ENCODE measurements at regions not wholly inside any gene's neighbourhood (a gene's known extent, or its start where the extent isn't known, plus 50 kb on each side); places are given as distances from the start of the nearest gene placed in this dataset.

GRCh38 chr2:104472076-104472475 is 381.8 kb upstream of the POU3F3 start:
- no peaks in the 10 kb centered on the region for H4K20me1 ChIP-seq (ENCODE audit: control insufficient read depth, extremely low read depth, insufficient read depth, low read length)
- no peaks in the 10 kb centered on the region for H3K9me3 ChIP-seq (ENCODE audit: control insufficient read depth, insufficient read depth, low read depth, low read length)
- no peak for DNase-seq (ENCODE audit: low read depth in 2 of 2)
- no peak overlapping the region for H3K9ac ChIP-seq (ENCODE audit: insufficient read depth, low read length)
- no peak for TF ChIP-seq EZH2 (IDR thresholded peaks at IDR 0.05; ENCODE audit: low read length, missing control alignments)
- TF ChIP-seq, protein P1, sequence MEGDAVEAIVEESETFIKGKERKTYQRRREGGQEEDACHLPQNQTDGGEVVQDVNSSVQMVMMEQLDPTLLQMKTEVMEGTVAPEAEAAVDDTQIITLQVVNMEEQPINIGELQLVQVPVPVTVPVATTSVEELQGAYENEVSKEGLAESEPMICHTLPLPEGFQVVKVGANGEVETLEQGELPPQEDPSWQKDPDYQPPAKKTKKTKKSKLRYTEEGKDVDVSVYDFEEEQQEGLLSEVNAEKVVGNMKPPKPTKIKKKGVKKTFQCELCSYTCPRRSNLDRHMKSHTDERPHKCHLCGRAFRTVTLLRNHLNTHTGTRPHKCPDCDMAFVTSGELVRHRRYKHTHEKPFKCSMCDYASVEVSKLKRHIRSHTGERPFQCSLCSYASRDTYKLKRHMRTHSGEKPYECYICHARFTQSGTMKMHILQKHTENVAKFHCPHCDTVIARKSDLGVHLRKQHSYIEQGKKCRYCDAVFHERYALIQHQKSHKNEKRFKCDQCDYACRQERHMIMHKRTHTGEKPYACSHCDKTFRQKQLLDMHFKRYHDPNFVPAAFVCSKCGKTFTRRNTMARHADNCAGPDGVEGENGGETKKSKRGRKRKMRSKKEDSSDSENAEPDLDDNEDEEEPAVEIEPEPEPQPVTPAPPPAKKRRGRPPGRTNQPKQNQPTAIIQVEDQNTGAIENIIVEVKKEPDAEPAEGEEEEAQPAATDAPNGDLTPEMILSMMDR (conservative IDR thresholded peaks at IDR 0.05 in 1 of 2, IDR thresholded peaks at IDR 0.05 in 1 of 2; ENCODE audit: low read depth in 1 of 2, low read length in 2 of 2), result no peak
- no peak overlapping the region for H3K4me2 ChIP-seq (ENCODE audit: extremely low read depth, insufficient read depth, low read length)
- H3K4me3 ChIP-seq (replicated peaks in 1 of 4; ENCODE audit: control extremely low read depth in 1 of 4, insufficient read depth in 1 of 4, low read depth in 3 of 4, low read length in 4 of 4), result no peak overlapping the region
- no peaks in the 10 kb centered on the region for H3K4me1 ChIP-seq (ENCODE audit: control insufficient read depth, extremely low read depth, insufficient read depth, low read length)
- no peak overlapping the region for H3K27ac ChIP-seq (ENCODE audit: insufficient read depth, low read length)
- no peaks in the 10 kb centered on the region for H3K36me3 ChIP-seq (ENCODE audit: control insufficient read depth, insufficient read depth, low read length)
- H3K27me3 ChIP-seq (ENCODE audit: control insufficient read depth, insufficient read depth, low read length), result no peaks in the 10 kb centered on the region
- H3K79me2 ChIP-seq (ENCODE audit: control insufficient read depth, insufficient read depth, low read length), result no peaks in the 10 kb centered on the region
- no peak overlapping the region for H2AFZ ChIP-seq (ENCODE audit: low read length)

DNA sequence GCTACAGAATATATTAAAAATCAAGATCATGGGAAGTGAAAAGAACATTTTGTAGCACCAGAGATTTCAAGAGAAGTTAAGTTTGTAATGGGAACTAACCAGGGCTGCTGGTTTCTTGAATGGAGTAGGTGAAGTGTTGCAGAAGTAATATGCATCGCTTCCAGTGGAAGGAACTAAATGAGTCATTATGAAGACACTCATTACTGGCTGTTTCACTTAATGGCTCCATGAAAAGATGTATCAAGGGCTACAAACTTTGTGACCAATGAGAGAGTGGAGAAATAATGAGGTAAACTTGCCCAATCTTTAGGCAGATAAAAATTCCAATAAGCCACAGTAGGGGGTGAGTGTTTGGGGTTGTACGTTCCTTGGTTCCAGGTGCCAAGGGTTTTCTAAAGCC is 380.4 kb upstream of the POU3F3 start:
- TF ChIP-seq, protein P1 (conservative IDR thresholded peaks at IDR 0.05 in 1 of 2, IDR thresholded peaks at IDR 0.05 in 1 of 2; ENCODE audit: low read depth in 1 of 2, low read length in 2 of 2), result no peak
- TF ChIP-seq EZH2 (IDR thresholded peaks at IDR 0.05; ENCODE audit: low read length, missing control alignments), result no peak
- peak in 1 of 2 donors; percentile 53 for DNase-seq (ENCODE audit: low read depth in 2 of 2)
- Histone ChIP-seq H3K4me1 (ENCODE audit: control insufficient read depth, extremely low read depth, insufficient read depth, low read length) (no peaks in the 10 kb centered on the region), H3K79me2 (ENCODE audit: control insufficient read depth, insufficient read depth, low read length) (no peaks in the 10 kb centered on the region), H3K27me3 (ENCODE audit: control insufficient read depth, insufficient read depth, low read length) (no peaks in the 10 kb centered on the region), H3K9me3 (ENCODE audit: control insufficient read depth, insufficient read depth, low read depth, low read length) (no peaks in the 10 kb centered on the region), H3K27ac (ENCODE audit: insufficient read depth, low read length) (no peak overlapping the region), H3K36me3 (ENCODE audit: control insufficient read depth, insufficient read depth, low read length) (no peaks in the 10 kb centered on the region), H3K4me2 (ENCODE audit: extremely low read depth, insufficient read depth, low read length) (no peak overlapping the region), H3K9ac (ENCODE audit: insufficient read depth, low read length) (no peak overlapping the region), H3K4me3 (replicated peaks in 1 of 4; ENCODE audit: control extremely low read depth in 1 of 4, insufficient read depth in 1 of 4, low read depth in 3 of 4, low read length in 4 of 4) (no peak overlapping the region), H2AFZ (ENCODE audit: low read length) (no peak overlapping the region), H4K20me1 (ENCODE audit: control insufficient read depth, extremely low read depth, insufficient read depth, low read length) (no peaks in the 10 kb centered on the region)

GRCh38 chr2:104474716-104475115 is 379.2 kb upstream of the POU3F3 start:
- Histone ChIP-seq H3K9ac (ENCODE audit: insufficient read depth, low read length) (no peak overlapping the region), H3K79me2 (ENCODE audit: control insufficient read depth, insufficient read depth, low read length) (no peaks in the 10 kb centered on the region), H3K27me3 (ENCODE audit: control insufficient read depth, insufficient read depth, low read length) (no peaks in the 10 kb centered on the region), H3K9me3 (ENCODE audit: control insufficient read depth, insufficient read depth, low read depth, low read length) (no peaks in the 10 kb centered on the region), H3K4me2 (ENCODE audit: extremely low read depth, insufficient read depth, low read length) (no peak overlapping the region), H4K20me1 (ENCODE audit: control insufficient read depth, extremely low read depth, insufficient read depth, low read length) (no peaks in the 10 kb centered on the region), H3K4me1 (ENCODE audit: control insufficient read depth, extremely low read depth, insufficient read depth, low read length) (no peaks in the 10 kb centered on the region), H3K27ac (ENCODE audit: insufficient read depth, low read length) (no peak overlapping the region), H3K4me3 (replicated peaks in 1 of 4; ENCODE audit: control extremely low read depth in 1 of 4, insufficient read depth in 1 of 4, low read depth in 3 of 4, low read length in 4 of 4) (no peak overlapping the region), H3K36me3 (ENCODE audit: control insufficient read depth, insufficient read depth, low read length) (no peaks in the 10 kb centered on the region), H2AFZ (ENCODE audit: low read length) (no peak overlapping the region)
- DNase-seq (ENCODE audit: low read depth in 2 of 2), result no peak
- TF ChIP-seq EZH2 (IDR thresholded peaks at IDR 0.05; ENCODE audit: low read length, missing control alignments), result no peak
- TF ChIP-seq, protein P1 (conservative IDR thresholded peaks at IDR 0.05 in 1 of 2, IDR thresholded peaks at IDR 0.05 in 1 of 2; ENCODE audit: low read depth in 1 of 2, low read length in 2 of 2), result no peak

Data from fibroblast of lung (primary cell).